ENCODE measurements at regions not wholly inside any gene's neighbourhood (a gene's known extent, or its start where the extent isn't known, plus 50 kb on each side); places are given as distances from the start of the nearest gene placed in this dataset.
"Not testable (repeated sequence)": the region's sequence is repeated elsewhere in the genome, so short reads cannot be mapped to it uniquely, and the experiment has no call there.

GRCh38 chr5:63220244-63220643 lies 641.6 kb downstream of the LRRC70 start:
- TF ChIP-seq POLR2A (IDR thresholded peaks at IDR 0.05; ENCODE audit: low read length) (no peak), GATA1 (IDR thresholded peaks at IDR 0.05; ENCODE audit: low read depth, low read length) (no peak)
- DNase-seq, result no peak

- no peak for DNase-seq
- TF ChIP-seq GATA1 (IDR thresholded peaks at IDR 0.05; ENCODE audit: low read depth, low read length) (no peak), POLR2A (IDR thresholded peaks at IDR 0.05; ENCODE audit: low read length) (no peak)
Observed at GRCh38 chr5:63217422-63217821, 638.8 kb downstream of the LRRC70 start.

GRCh38 chr5:63213256-63213655 lies 634.6 kb downstream of the LRRC70 start:
- no peak for DNase-seq

GRCh38 chr5:63211448-63212132 lies 633.0 kb downstream of the LRRC70 start:
- no peak for TF ChIP-seq GATA1 (IDR thresholded peaks at IDR 0.05; ENCODE audit: low read depth, low read length)
- no peak for DNase-seq

More at GRCh38 chr5:63213256-63213655, 634.6 kb downstream of the LRRC70 start:
- TF ChIP-seq POLR2A (IDR thresholded peaks at IDR 0.05; ENCODE audit: low read length) (no peak), GATA1 (IDR thresholded peaks at IDR 0.05; ENCODE audit: low read depth, low read length) (no peak)

- DNase-seq, result no peak
- no peak for TF ChIP-seq POLR2A (IDR thresholded peaks at IDR 0.05; ENCODE audit: low read length)
- TF ChIP-seq GATA1 (IDR thresholded peaks at IDR 0.05; ENCODE audit: low read depth, low read length), result no peak
Observed at GRCh38 chr5:63205976-63206375, 627.4 kb downstream of the LRRC70 start.

GRCh38 chr5:63201738-63202137 lies 623.1 kb downstream of the LRRC70 start:
- DNase-seq, result no peak
- TF ChIP-seq POLR2A (IDR thresholded peaks at IDR 0.05; ENCODE audit: low read length) (no peak), GATA1 (IDR thresholded peaks at IDR 0.05; ENCODE audit: low read depth, low read length) (no peak)

GRCh38 chr5:63194126-63194525 lies 615.5 kb downstream of the LRRC70 start:
- DNase-seq, result no peak
- TF ChIP-seq POLR2A (IDR thresholded peaks at IDR 0.05; ENCODE audit: low read length) (no peak), GATA1 (IDR thresholded peaks at IDR 0.05; ENCODE audit: low read depth, low read length) (no peak)

- not testable (repeated sequence) for DNase-seq
Observed at GRCh38 chr5:63180190-63180589, 601.6 kb downstream of the LRRC70 start.

- DNase-seq, result no peak
- TF ChIP-seq GATA1 (IDR thresholded peaks at IDR 0.05; ENCODE audit: low read depth, low read length), result no peak
- TF ChIP-seq POLR2A (IDR thresholded peaks at IDR 0.05; ENCODE audit: low read length), result no peak
Observed at GRCh38 chr5:63175850-63176249, 597.2 kb downstream of the LRRC70 start.

GRCh38 chr5:63170486-63170885 lies 591.9 kb downstream of the LRRC70 start:
- TF ChIP-seq GATA1 (IDR thresholded peaks at IDR 0.05; ENCODE audit: low read depth, low read length) (no peak), POLR2A (IDR thresholded peaks at IDR 0.05; ENCODE audit: low read length) (no peak)
- no peak for DNase-seq

- no peak for DNase-seq
- TF ChIP-seq POLR2A (IDR thresholded peaks at IDR 0.05; ENCODE audit: low read length), result no peak
- TF ChIP-seq GATA1 (IDR thresholded peaks at IDR 0.05; ENCODE audit: low read depth, low read length), result no peak
Observed at GRCh38 chr5:63164838-63165535, 586.4 kb downstream of the LRRC70 start.

GRCh38 chr5:63164339-63164738 lies 585.7 kb downstream of the LRRC70 start:
- no peak for TF ChIP-seq POLR2A (IDR thresholded peaks at IDR 0.05; ENCODE audit: low read length)
- TF ChIP-seq GATA1 (IDR thresholded peaks at IDR 0.05; ENCODE audit: low read depth, low read length), result no peak

GRCh38 chr5:63155310-63155631 lies 576.7 kb downstream of the LRRC70 start:
- no peak for DNase-seq
- TF ChIP-seq GATA1 (IDR thresholded peaks at IDR 0.05; ENCODE audit: low read depth, low read length) (no peak), POLR2A (IDR thresholded peaks at IDR 0.05; ENCODE audit: low read length) (no peak)

More at GRCh38 chr5:63164339-63164738, 585.7 kb downstream of the LRRC70 start:
- no peak for DNase-seq

GRCh38 chr5:63154476-63155309 lies 576.1 kb downstream of the LRRC70 start:
- DNase-seq, result no peak
- no peak for TF ChIP-seq POLR2A (IDR thresholded peaks at IDR 0.05; ENCODE audit: low read length)
- no peak for TF ChIP-seq GATA1 (IDR thresholded peaks at IDR 0.05; ENCODE audit: low read depth, low read length)
